ENCODE measurements at regions not wholly inside any gene's neighbourhood (a gene's known extent, or its start where the extent isn't known, plus 50 kb on each side); places are given as distances from the start of the nearest gene placed in this dataset.

- TF ChIP-seq GABPA (IDR thresholded peaks at IDR 0.05; ENCODE audit: low read depth): no peak
- TF ChIP-seq ZBTB33 (IDR thresholded peaks at IDR 0.05; ENCODE audit: borderline replicate concordance, low read depth): no peak
- no peak for TF ChIP-seq NFIC (IDR thresholded peaks at IDR 0.05; ENCODE audit: borderline replicate concordance)
- TF ChIP-seq FOSL2 (IDR thresholded peaks at IDR 0.05; ENCODE audit: borderline replicate concordance, low read depth): no peak
- TF ChIP-seq SIN3A (IDR thresholded peaks at IDR 0.05; ENCODE audit: borderline replicate concordance, low read depth, low read length): no peak
- no peak for TF ChIP-seq TAF1 (IDR thresholded peaks at IDR 0.05; ENCODE audit: borderline replicate concordance, low read depth, low read length)
- no peak for TF ChIP-seq TCF12 (IDR thresholded peaks at IDR 0.05)
- TF ChIP-seq CHD2 (IDR thresholded peaks at IDR 0.05; ENCODE audit: low read length, partially characterized antibody): no peak
- TF ChIP-seq GATA2 (CRISPR knock-in tag; IDR thresholded peaks at IDR 0.05): no peak
- no peak for TF ChIP-seq MEF2A (IDR thresholded peaks at IDR 0.05; ENCODE audit: borderline replicate concordance, low read depth)
- no peak for TF ChIP-seq RXRA (IDR thresholded peaks at IDR 0.05; ENCODE audit: borderline replicate concordance, low read depth)
- TF ChIP-seq EP300 (IDR thresholded peaks at IDR 0.05; ENCODE audit: borderline replicate concordance in 1 of 2, low read depth in 1 of 2, low read length in 1 of 2): no peak
- TF ChIP-seq RCOR1 (IDR thresholded peaks at IDR 0.05; ENCODE audit: low read length): no peak
- no peak for TF ChIP-seq IRF3 (IDR thresholded peaks at IDR 0.05; ENCODE audit: low read depth, low read length)
- TF ChIP-seq RAD21 (IDR thresholded peaks at IDR 0.05; ENCODE audit: low read length): no peak
- TF ChIP-seq EZH2phosphoT487 (IDR thresholded peaks at IDR 0.05; ENCODE audit: borderline replicate concordance, low read depth): no peak
- Histone ChIP-seq H3K4me1 (ENCODE audit: control insufficient read depth in 1 of 2, insufficient read depth in 2 of 2, low read depth in 1 of 2, low read length in 1 of 2) (no peaks in the 10 kb centered on the region), H3F3A (replicated peaks; ENCODE audit: insufficient read depth) (no peaks in the 10 kb centered on the region), H3K9me2 (no peaks in the 10 kb centered on the region), H3K4me3 (ENCODE audit: low read depth in 2 of 2, low read length in 1 of 2) (no peak overlapping the region), H3K27me3 (ENCODE audit: insufficient read depth) (no peaks in the 10 kb centered on the region), H4K20me1 (ENCODE audit: insufficient read depth) (no peaks in the 10 kb centered on the region), H3K79me2 (ENCODE audit: insufficient read depth) (no peaks in the 10 kb centered on the region), H3K9me3 (no peaks in the 10 kb centered on the region), H3K4me2 (no peak overlapping the region), H2AFZ (ENCODE audit: low read depth) (no peak overlapping the region), H3K36me3 (replicated peaks in 1 of 2; ENCODE audit: control insufficient read depth in 1 of 2, insufficient read depth in 2 of 2, low read length in 1 of 2) (no peaks in the 10 kb centered on the region), H3K27ac (ENCODE audit: low read depth in 2 of 2, low read length in 1 of 2) (no peak overlapping the region), H3K9ac (no peak overlapping the region)
- ChIA-PET POLR2A (no interaction called here), CTCF (interaction anchor here (1.6 kb wide), 1 partner anchor 16 kb away, joined by 6 read pairs; no protein-coding TSS in a partner anchor)
- 80% methylated on average over 3 of the region's 3 CpGs for WGBS (ENCODE audit: low lambda C conversion rate)
- no peak for DNase-seq
These were observed 118.3 kb upstream of the CAB39 start for GRCh38 chr2:230594286-230594840.

- no peak overlapping the region for H3K27ac ChIP-seq (ENCODE audit: low read depth in 2 of 2, low read length in 1 of 2)
- 95% methylated on average over 2 of the region's 2 CpGs for WGBS (ENCODE audit: low lambda C conversion rate)
- H3K4me1 ChIP-seq (ENCODE audit: control insufficient read depth in 1 of 2, insufficient read depth in 2 of 2, low read depth in 1 of 2, low read length in 1 of 2): no peaks in the 10 kb centered on the region
- no peaks in the 10 kb centered on the region for H3K79me2 ChIP-seq (ENCODE audit: insufficient read depth)
- no peaks in the 10 kb centered on the region for H3K36me3 ChIP-seq (replicated peaks in 1 of 2; ENCODE audit: control insufficient read depth in 1 of 2, insufficient read depth in 2 of 2, low read length in 1 of 2)
- H3K9me3 ChIP-seq: no peaks in the 10 kb centered on the region
- H3K4me3 ChIP-seq (ENCODE audit: low read depth in 2 of 2, low read length in 1 of 2): no peak overlapping the region
- no peaks in the 10 kb centered on the region for H3K9me2 ChIP-seq
- no peak overlapping the region for H3K4me2 ChIP-seq
- H2AFZ ChIP-seq (ENCODE audit: low read depth): no peak overlapping the region
- H3F3A ChIP-seq (replicated peaks; ENCODE audit: insufficient read depth): no peaks in the 10 kb centered on the region
- H3K27me3 ChIP-seq (ENCODE audit: insufficient read depth): no peaks in the 10 kb centered on the region
- no peak overlapping the region for H3K9ac ChIP-seq
- POLR2A ChIA-PET: no interaction called here
- CTCF ChIA-PET: no interaction called here
- DNase-seq: no peak
- TF ChIP-seq REST (IDR thresholded peaks at IDR 0.05; ENCODE audit: low read depth, low read length): no peak
- no peak for TF ChIP-seq POLR2AphosphoS5 (IDR thresholded peaks at IDR 0.05; ENCODE audit: low read depth, low read length)
- TF ChIP-seq RAD21 (IDR thresholded peaks at IDR 0.05; ENCODE audit: low read length): no peak
- TF ChIP-seq EZH2phosphoT487 (IDR thresholded peaks at IDR 0.05; ENCODE audit: borderline replicate concordance, low read depth): no peak
- TF ChIP-seq TAF1 (IDR thresholded peaks at IDR 0.05; ENCODE audit: borderline replicate concordance, low read depth, low read length): no peak
- TF ChIP-seq CHD2 (IDR thresholded peaks at IDR 0.05; ENCODE audit: low read length, partially characterized antibody): no peak
- no peak for TF ChIP-seq PBX3 (IDR thresholded peaks at IDR 0.05)
- no peak for TF ChIP-seq NFIC (IDR thresholded peaks at IDR 0.05; ENCODE audit: borderline replicate concordance)
- no peaks in the 10 kb centered on the region for H4K20me1 ChIP-seq (ENCODE audit: insufficient read depth)
These were observed 112.8 kb upstream of the CAB39 start for GRCh38 chr2:230599853-230600252.
